HAP-1 (cell line): ENCODE measurements at regions not wholly inside any gene's neighbourhood (a gene's known extent, or its start where the extent isn't known, plus 50 kb on each side); places are given as distances from the start of the nearest gene placed in this dataset.
"Not testable (repeated sequence)": the region's sequence is repeated elsewhere in the genome, so short reads cannot be mapped to it uniquely, and the experiment has no call there.

Source experiments
- DNase-seq, 2 experiments: peaks; one replicate each; pipeline ENCODE4 v3.0.0-alpha.2; 2016 to 2020; ENCODE audit warnings: low spot score in 2 of 2
- H3K27me3 ChIP-seq: fragments of 250-450 bp; sonication (Bioruptor Pico); 2 replicates; pipeline ENCODE4 v1.5.1; 2020; ENCODE audit warnings: low read depth, mild to moderate bottlenecking, moderate library complexity
- H3K36me3 ChIP-seq: fragments of 250-450 bp; sonication (Bioruptor Pico); replicated peaks from 2 replicates; pipeline ENCODE4 v1.5.1; 2020; ENCODE audit warnings: mild to moderate bottlenecking
- H3K4me1 ChIP-seq: fragments of 250-450 bp; sonication (Bioruptor Pico); 2 replicates; pipeline ENCODE4 v1.5.1; 2020; ENCODE audit warnings: mild to moderate bottlenecking
- H3K4me3 ChIP-seq: fragments of 250-450 bp; sonication (Bioruptor Pico); 2 replicates; pipeline ENCODE4 v1.5.1; 2020; ENCODE audit warnings: mild to moderate bottlenecking, moderate library complexity
- H3K9me3 ChIP-seq: fragments of 250-450 bp; sonication (Bioruptor Pico); 2 replicates; pipeline ENCODE4 v1.5.1; 2020; ENCODE audit warnings: mild to moderate bottlenecking, moderate library complexity
- in situ Hi-C: fragments of 300-500 bp; cut with MboI; formaldehyde crosslinking; loops from 3 replicates; pipeline ENCODE4 v1.14.3; 2020; ENCODE audit warnings: low sequenced_read_pairs, inconsistent platforms, mixed read lengths

GRCh38 chr7:50251765-50252164 lies 52.8 kb upstream of the IKZF1 start:
- Histone ChIP-seq H3K4me3 (no peak overlapping the region), H3K27me3 (no peaks in the 10 kb centered on the region), H3K4me1 (no peaks in the 10 kb centered on the region), H3K36me3 (no peaks in the 10 kb centered on the region), H3K9me3 (no peaks in the 10 kb centered on the region)
- DNase-seq = no peak
- in situ Hi-C loops = no loop called here

- Histone ChIP-seq H3K27me3 (no peaks in the 10 kb centered on the region), H3K9me3 (no peaks in the 10 kb centered on the region), H3K4me3 (no peak overlapping the region), H3K4me1 (no peaks in the 10 kb centered on the region), H3K36me3 (no peaks in the 10 kb centered on the region)
- in situ Hi-C loops = no loop called here
- no peak for DNase-seq
These were observed 58.0 kb upstream of the IKZF1 start for GRCh38 chr7:50246551-50246950.

- in situ Hi-C loops, DNase-seq, H3K36me3 ChIP-seq, H3K9me3 ChIP-seq, H3K4me1 ChIP-seq, H3K27me3 ChIP-seq, H3K4me3 ChIP-seq: not testable (repeated sequence)
These were observed 62.4 kb upstream of the IKZF1 start for GRCh38 chr7:50242111-50242510.

GRCh38 chr7:50240699-50241098 lies 63.8 kb upstream of the IKZF1 start:
- H3K4me1 ChIP-seq, H3K4me3 ChIP-seq, in situ Hi-C loops, H3K36me3 ChIP-seq, DNase-seq, H3K9me3 ChIP-seq, H3K27me3 ChIP-seq: not testable (repeated sequence)

GRCh38 chr7:50229964-50230363 lies 74.6 kb upstream of the IKZF1 start:
- DNase-seq = no peak
- Histone ChIP-seq H3K27me3 (no peaks in the 10 kb centered on the region), H3K4me3 (no peak overlapping the region), H3K4me1 (no peaks in the 10 kb centered on the region), H3K36me3 (no peaks in the 10 kb centered on the region), H3K9me3 (peaks cover 10% of the 10 kb centered on the region; the same call in 1 of the 2 replicates)
- in situ Hi-C loops = no loop called here

GRCh38 chr7:50228148-50228547 lies 76.4 kb upstream of the IKZF1 start:
- Histone ChIP-seq H3K4me1 (no peaks in the 10 kb centered on the region), H3K4me3 (no peak overlapping the region), H3K9me3 (peaks cover 10% of the 10 kb centered on the region; the same call in 1 of the 2 replicates), H3K36me3 (no peaks in the 10 kb centered on the region), H3K27me3 (no peaks in the 10 kb centered on the region)
- in situ Hi-C loops = no loop called here
- DNase-seq = no peak

- H3K36me3 ChIP-seq = no peaks in the 10 kb centered on the region
- peaks cover 10% of the 10 kb centered on the region; the same call in 1 of the 2 replicates for H3K9me3 ChIP-seq
- no peaks in the 10 kb centered on the region for H3K4me1 ChIP-seq
- no peaks in the 10 kb centered on the region for H3K27me3 ChIP-seq
- in situ Hi-C loops = no loop called here
- no peak overlapping the region for H3K4me3 ChIP-seq
- no peak for DNase-seq
These were observed 76.8 kb upstream of the IKZF1 start for GRCh38 chr7:50227726-50228125.

- no peaks in the 10 kb centered on the region for H3K4me1 ChIP-seq
- in situ Hi-C loops = no loop called here
- no peak for DNase-seq
- H3K4me3 ChIP-seq = no peak overlapping the region
- peaks cover 10% of the 10 kb centered on the region; the same call in 1 of the 2 replicates for H3K9me3 ChIP-seq
- no peaks in the 10 kb centered on the region for H3K27me3 ChIP-seq
- H3K36me3 ChIP-seq = no peaks in the 10 kb centered on the region
These were observed 77.8 kb upstream of the IKZF1 start for GRCh38 chr7:50226669-50227068.

GRCh38 chr7:50226145-50226544 lies 78.4 kb upstream of the IKZF1 start:
- Histone ChIP-seq H3K36me3 (no peaks in the 10 kb centered on the region), H3K4me3 (no peak overlapping the region), H3K4me1 (no peaks in the 10 kb centered on the region), H3K9me3 (peaks cover 10% of the 10 kb centered on the region; the same call in 1 of the 2 replicates), H3K27me3 (no peaks in the 10 kb centered on the region)
- DNase-seq = no peak
- in situ Hi-C loops = no loop called here

- H3K27me3 ChIP-seq = no peaks in the 10 kb centered on the region
- H3K36me3 ChIP-seq = no peaks in the 10 kb centered on the region
- in situ Hi-C loops = no loop called here
- DNase-seq = no peak
- H3K4me3 ChIP-seq = no peak overlapping the region
- H3K4me1 ChIP-seq = no peaks in the 10 kb centered on the region
- H3K9me3 ChIP-seq = no peaks in the 10 kb centered on the region
These were observed 83.1 kb upstream of the IKZF1 start for GRCh38 chr7:50221433-50221832.

GRCh38 chr7:50221028-50221427 lies 83.5 kb upstream of the IKZF1 start:
- in situ Hi-C loops = no loop called here
- Histone ChIP-seq H3K27me3 (no peaks in the 10 kb centered on the region), H3K4me1 (no peaks in the 10 kb centered on the region), H3K36me3 (no peaks in the 10 kb centered on the region), H3K4me3 (no peak overlapping the region), H3K9me3 (no peaks in the 10 kb centered on the region)
- no peak for DNase-seq

GRCh38 chr7:50220273-50220672 lies 84.2 kb upstream of the IKZF1 start:
- in situ Hi-C loops = no loop called here
- DNase-seq = no peak

GRCh38 chr7:50217821-50218281 lies 86.7 kb upstream of the IKZF1 start:
- in situ Hi-C loops = no loop called here
- Histone ChIP-seq H3K9me3 (no peaks in the 10 kb centered on the region), H3K36me3 (no peaks in the 10 kb centered on the region), H3K4me1 (no peaks in the 10 kb centered on the region), H3K4me3 (no peak overlapping the region), H3K27me3 (no peaks in the 10 kb centered on the region)
- no peak for DNase-seq

More at GRCh38 chr7:50220273-50220672, 84.2 kb upstream of the IKZF1 start:
- H3K4me1 ChIP-seq = no peaks in the 10 kb centered on the region
- no peaks in the 10 kb centered on the region for H3K27me3 ChIP-seq
- no peak overlapping the region for H3K4me3 ChIP-seq
- no peaks in the 10 kb centered on the region for H3K36me3 ChIP-seq
- no peaks in the 10 kb centered on the region for H3K9me3 ChIP-seq

GRCh38 chr7:50217401-50217800 lies 87.1 kb upstream of the IKZF1 start:
- Histone ChIP-seq H3K27me3 (no peaks in the 10 kb centered on the region), H3K36me3 (no peaks in the 10 kb centered on the region), H3K4me3 (no peak overlapping the region), H3K4me1 (no peaks in the 10 kb centered on the region), H3K9me3 (no peaks in the 10 kb centered on the region)
- DNase-seq = no peak
- in situ Hi-C loops = no loop called here

- Histone ChIP-seq H3K36me3 (no peaks in the 10 kb centered on the region), H3K4me1 (no peaks in the 10 kb centered on the region), H3K4me3 (no peak overlapping the region), H3K27me3 (no peaks in the 10 kb centered on the region), H3K9me3 (no peaks in the 10 kb centered on the region)
- no peak for DNase-seq
- in situ Hi-C loops = no loop called here
These were observed 87.9 kb upstream of the IKZF1 start for GRCh38 chr7:50216626-50217025.
